NT2/D1 (cell line): ENCODE measurements at regions not wholly inside any gene's neighbourhood (a gene's known extent, or its start where the extent isn't known, plus 50 kb on each side); places are given as distances from the start of the nearest gene placed in this dataset.

ENCODE experiments used
- SUZ12 ChIP-seq: IDR thresholded peaks from 2 replicates; pipeline ENCODE4 v1.6.1; 2011; ENCODE audit not compliant: insufficient read length, insufficient read depth; ENCODE audit errors: extremely low read depth
- YY1 ChIP-seq: IDR thresholded peaks from 2 replicates; pipeline ENCODE4 v1.6.1; 2011; ENCODE audit not compliant: insufficient read length, insufficient read depth

DNA sequence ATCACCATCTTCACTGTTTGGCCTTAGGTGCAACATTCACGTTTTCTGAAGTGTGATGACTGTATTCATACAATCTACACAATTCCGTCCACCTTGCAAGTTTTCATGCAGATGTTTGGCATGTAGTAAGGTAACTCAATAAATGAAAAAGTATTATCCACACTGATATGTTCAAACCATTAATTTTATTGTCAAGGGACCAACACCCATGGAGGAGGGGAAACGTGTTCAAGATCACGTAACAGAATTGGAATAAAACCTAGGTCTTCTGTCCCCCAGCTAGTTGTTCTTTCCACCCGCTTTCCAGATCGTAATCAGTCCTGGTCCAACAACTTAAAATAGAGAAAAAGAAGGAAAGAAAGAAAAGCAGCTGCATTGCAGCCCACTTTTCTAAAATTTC, 560.4 kb upstream of the MCTP2 start:
- TF ChIP-seq YY1 (no peak), SUZ12 (no peak)
